Transverse colon (tissue), 4 donors: ENCODE measurements at regions not wholly inside any gene's neighbourhood (a gene's known extent, or its start where the extent isn't known, plus 50 kb on each side); places are given as distances from the start of the nearest gene placed in this dataset.

Experiments used
- DNase-seq: peaks from one replicate; pipeline ENCODE4 v3.0.0-alpha.2; 2019
- H3K27ac ChIP-seq, 4 donors: fragments of 200-600 bp; sonication (generic); 2 replicates each; pipeline ENCODE4 v1.5.1; 2016 to 2018; ENCODE audit warnings: inconsistent platforms in 4 of 4
- H3K27me3 ChIP-seq: fragments of 200-600 bp; sonication (generic); 2 replicates; pipeline ENCODE4 v1.5.1; 2017; ENCODE audit warnings: inconsistent platforms
- H3K36me3 ChIP-seq, 4 donors: fragments of 200-600 bp; sonication (generic); 2 replicates each; pipeline ENCODE4 v1.5.1; 2017 to 2019; ENCODE audit warnings: inconsistent platforms in 4 of 4
- H3K4me1 ChIP-seq, 4 donors: fragments of 200-600 bp; sonication (generic); 2 replicates each; pipeline ENCODE4 v1.5.1; 2017 to 2020; ENCODE audit warnings: inconsistent platforms in 4 of 4
- H3K4me3 ChIP-seq, 4 donors: fragments of 200-600 bp; sonication (generic); 1 replicate in 1 of 4; 2 replicates in 3 of 4; pipeline versions ENCODE4 v1.5.1 to v1.6.1; 2017 to 2019; ENCODE audit warnings: inconsistent platforms in 4 of 4
- H3K9me3 ChIP-seq, 2 donors: fragments of 200-600 bp; sonication (generic); 2 replicates each; pipeline ENCODE4 v1.5.1; 2017 to 2019; ENCODE audit warnings: inconsistent platforms in 2 of 2
- EP300 ChIP-seq: sonication (generic); formaldehyde crosslinking; IDR thresholded peaks from one replicate; pipeline ENCODE4 v1.6.1; 2017; ENCODE audit warnings: antibody characterized with exemption, low read depth
- POLR2A ChIP-seq: fragments of 450-650 bp; IDR thresholded peaks from one replicate; pipeline ENCODE4 v1.6.1; 2016; ENCODE audit warnings: antibody characterized with exemption, mild to moderate bottlenecking, moderate library complexity
- POLR2AphosphoS5 ChIP-seq, 3 donors: sonication (generic); formaldehyde crosslinking; IDR thresholded peaks; one replicate each; pipeline ENCODE4 v1.6.1; 2016; ENCODE audit warnings: antibody characterized with exemption in 3 of 3
- WGBS, 2 donors: methylation state at CpG; one replicate each; pipeline ENCODE4 v1.1.5; 2018; ENCODE audit warnings: low coverage in 1 of 2; 5-methylcytosine and 5-hydroxymethylcytosine counted together
- in situ Hi-C, 4 donors: fragments of 200-750 bp; cut with MboI; loops; one replicate each; pipeline versions ENCODE4 v1.15.0 to v1.15.1; 2017; ENCODE audit warnings: low sequenced_read_pairs in 3 of 4, low pct_ligation_motif_present in 1 of 4, low pct_unique_long_range_greater_than_20kb in 1 of 4
- intact Hi-C: fragments of 100-400 bp; cut with DNase I; formaldehyde crosslinking; loops from one replicate; pipeline ENCODE4 v1.15.1; 2023; ENCODE audit warnings: low total_unique reads
- TF ChIP-seq, protein P1 (sequence below), 5 experiments: fragments of 200-600 bp in 3 of 5; fragments of 450-650 bp in 2 of 5; sonication (generic) in 3 of 5; IDR thresholded peaks; 1 replicate in 2 of 5; 2 replicates in 3 of 5; pipeline ENCODE4 v1.5.1; 2016 to 2017; ENCODE audit warnings: antibody characterized with exemption in 5 of 5, inconsistent platforms in 3 of 5, mild to moderate bottlenecking in 2 of 5, moderate library complexity in 1 of 5

DNA sequence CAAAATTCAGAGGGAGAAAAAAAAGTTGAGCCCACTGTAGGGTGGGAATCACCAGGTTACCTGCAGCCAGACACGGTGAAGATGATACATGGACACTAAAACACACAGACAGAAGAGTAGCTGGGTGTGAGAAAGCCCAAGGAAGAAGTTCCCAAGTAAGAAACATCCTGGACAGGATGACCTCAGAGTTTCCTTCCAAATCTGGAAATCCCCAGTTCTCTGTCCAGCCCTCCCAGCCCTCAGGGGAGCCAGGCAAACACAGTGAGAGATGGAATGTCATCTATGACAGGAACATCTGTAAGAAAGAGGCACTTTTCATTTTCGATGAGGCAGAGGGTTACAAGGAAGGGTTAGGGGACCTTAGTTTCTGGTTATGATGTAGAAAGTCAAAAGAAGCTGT is 125.1 kb upstream of the LYZL1 start:
- no peaks in the 10 kb centered on the region for H3K27me3 ChIP-seq
- no peak overlapping the region for H3K27ac ChIP-seq
- in situ Hi-C loops (no loop called here), intact Hi-C loops (no loop called here)
- TF ChIP-seq POLR2A: no peak
- TF ChIP-seq EP300: no peak
- TF ChIP-seq, protein P1, sequence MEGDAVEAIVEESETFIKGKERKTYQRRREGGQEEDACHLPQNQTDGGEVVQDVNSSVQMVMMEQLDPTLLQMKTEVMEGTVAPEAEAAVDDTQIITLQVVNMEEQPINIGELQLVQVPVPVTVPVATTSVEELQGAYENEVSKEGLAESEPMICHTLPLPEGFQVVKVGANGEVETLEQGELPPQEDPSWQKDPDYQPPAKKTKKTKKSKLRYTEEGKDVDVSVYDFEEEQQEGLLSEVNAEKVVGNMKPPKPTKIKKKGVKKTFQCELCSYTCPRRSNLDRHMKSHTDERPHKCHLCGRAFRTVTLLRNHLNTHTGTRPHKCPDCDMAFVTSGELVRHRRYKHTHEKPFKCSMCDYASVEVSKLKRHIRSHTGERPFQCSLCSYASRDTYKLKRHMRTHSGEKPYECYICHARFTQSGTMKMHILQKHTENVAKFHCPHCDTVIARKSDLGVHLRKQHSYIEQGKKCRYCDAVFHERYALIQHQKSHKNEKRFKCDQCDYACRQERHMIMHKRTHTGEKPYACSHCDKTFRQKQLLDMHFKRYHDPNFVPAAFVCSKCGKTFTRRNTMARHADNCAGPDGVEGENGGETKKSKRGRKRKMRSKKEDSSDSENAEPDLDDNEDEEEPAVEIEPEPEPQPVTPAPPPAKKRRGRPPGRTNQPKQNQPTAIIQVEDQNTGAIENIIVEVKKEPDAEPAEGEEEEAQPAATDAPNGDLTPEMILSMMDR (IDR thresholded peaks at IDR 0.05): no peak
- TF ChIP-seq POLR2AphosphoS5 (IDR thresholded peaks at IDR 0.05): no peak
- H3K36me3 ChIP-seq: no peaks in the 10 kb centered on the region
- H3K4me3 ChIP-seq: no peak overlapping the region
- DNase-seq: no peak
- H3K4me1 ChIP-seq: no peaks in the 10 kb centered on the region
- H3K9me3 ChIP-seq: peaks cover 0 to 7% of the 10 kb centered on the region in 2 donors
- WGBS, 2 donors: 68 to 80% methylated on average over 2 of the region's 2 CpGs

DNA sequence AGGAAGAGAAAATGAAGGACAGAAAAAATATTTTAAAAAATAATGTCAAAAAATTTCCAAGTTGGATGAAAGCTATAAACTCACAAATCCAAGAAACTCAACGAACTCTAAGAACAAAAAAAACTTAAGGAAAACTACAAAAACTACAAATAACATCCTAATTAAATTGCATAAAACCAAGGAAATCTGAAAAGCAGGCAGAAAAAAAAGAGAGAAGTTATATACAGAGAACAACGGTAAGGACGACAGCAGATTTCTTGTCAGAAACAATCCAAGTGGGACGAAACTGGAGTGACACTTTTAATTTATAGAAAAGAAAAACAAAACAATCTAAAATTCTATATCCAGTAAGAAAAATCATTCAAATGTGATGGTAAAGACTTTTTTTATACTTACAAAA is 122.2 kb upstream of the LYZL1 start:
- in situ Hi-C loops: no loop called here
- no peak for TF ChIP-seq EP300
- TF ChIP-seq POLR2A: no peak
- no peak for TF ChIP-seq POLR2AphosphoS5 (IDR thresholded peaks at IDR 0.05)
- TF ChIP-seq, protein P1 (IDR thresholded peaks at IDR 0.05): no peak
- intact Hi-C loops: no loop called here
- Histone ChIP-seq H3K27me3 (no peaks in the 10 kb centered on the region), H3K27ac (no peak overlapping the region), H3K9me3 (peaks cover 0 to 7% of the 10 kb centered on the region in 2 donors), H3K4me1 (no peaks in the 10 kb centered on the region), H3K4me3 (no peak overlapping the region), H3K36me3 (no peaks in the 10 kb centered on the region)
- 78 to 81% methylated on average over 4 of the region's 4 CpGs for WGBS, 2 donors
- DNase-seq: no peak

GRCh38 chr10:29169021-29169420 is 119.8 kb upstream of the LYZL1 start:
- Histone ChIP-seq H3K4me1 (no peaks in the 10 kb centered on the region), H3K9me3 (peaks cover 0 to 7% of the 10 kb centered on the region in 2 donors), H3K36me3 (no peaks in the 10 kb centered on the region), H3K27me3 (no peaks in the 10 kb centered on the region), H3K4me3 (no peak overlapping the region), H3K27ac (no peak overlapping the region)
- intact Hi-C loops: no loop called here
- TF ChIP-seq POLR2A (no peak), POLR2AphosphoS5 (IDR thresholded peaks at IDR 0.05) (no peak), EP300 (no peak)
- TF ChIP-seq, protein P1 (IDR thresholded peaks at IDR 0.05): no peak
- 64 to 100% methylated on average over 1 to 2 of the region's 2 CpGs for WGBS, 2 donors
- in situ Hi-C loops: no loop called here
- DNase-seq: no peak

DNA sequence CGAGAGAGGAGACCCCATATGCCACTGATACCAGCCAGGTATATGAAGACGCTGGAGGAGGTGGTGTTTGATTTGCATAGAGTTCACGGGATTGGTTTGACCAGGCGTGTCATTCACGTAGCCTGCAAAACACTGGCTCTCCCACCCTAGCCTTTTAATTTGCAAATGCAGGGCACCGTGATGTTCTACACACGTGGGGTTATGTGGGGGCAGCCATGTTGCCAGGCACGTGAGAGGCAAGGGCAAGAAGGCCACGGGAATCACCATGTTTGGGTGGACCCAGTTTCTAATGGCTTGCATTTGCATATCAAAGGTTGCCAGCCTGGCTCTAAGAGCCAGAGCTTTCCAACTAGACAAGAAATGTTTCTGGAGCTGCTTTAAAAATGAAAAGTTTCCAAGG is 117.2 kb upstream of the LYZL1 start:
- Histone ChIP-seq H3K9me3 (peaks cover 0 to 1% of the 10 kb centered on the region in 2 donors), H3K27ac (no peak overlapping the region), H3K4me1 (no peaks in the 10 kb centered on the region), H3K36me3 (no peaks in the 10 kb centered on the region), H3K4me3 (no peak overlapping the region), H3K27me3 (no peaks in the 10 kb centered on the region)
- TF ChIP-seq POLR2A: no peak
- DNase-seq: no peak
- intact Hi-C loops: no loop called here
- WGBS, 2 donors: 74% methylated on average over 9 of the region's 9 CpGs; no CpG with 5 or more reads in 1 of the 2 donors
- in situ Hi-C loops: no loop called here

DNA sequence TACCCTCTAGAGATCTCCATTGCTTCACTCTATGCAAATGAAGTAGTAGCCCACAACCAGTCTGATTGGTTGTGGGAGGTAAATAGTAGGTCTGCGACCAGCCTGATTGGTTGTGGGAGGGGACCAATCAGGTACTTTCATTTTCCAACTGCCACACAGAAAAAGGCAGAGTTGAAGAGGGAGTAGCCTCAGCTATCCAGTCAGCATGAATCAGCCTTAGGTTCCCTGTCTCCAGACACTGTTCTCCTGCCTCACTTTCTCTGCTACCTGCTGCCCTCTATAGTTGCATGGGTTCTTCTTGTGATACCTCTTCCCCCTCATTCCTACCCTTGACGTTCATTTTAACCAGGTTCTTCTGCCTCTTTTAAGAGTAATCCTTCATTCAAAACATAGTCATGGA is 114.5 kb upstream of the LYZL1 start:
- intact Hi-C loops: no loop called here
- Histone ChIP-seq H3K4me1 (peaks cover 0 to 4% (median 0%) of the 10 kb centered on the region in 4 donors), H3K9me3 (no peaks in the 10 kb centered on the region), H3K27me3 (no peaks in the 10 kb centered on the region), H3K27ac (no peak overlapping the region), H3K4me3 (no peak overlapping the region), H3K36me3 (no peaks in the 10 kb centered on the region)
- TF ChIP-seq POLR2AphosphoS5 (IDR thresholded peaks at IDR 0.05): no peak
- no peak for TF ChIP-seq POLR2A
- in situ Hi-C loops: no loop called here
- 60 to 77% methylated on average over 1 to 2 of the region's 2 CpGs for WGBS, 2 donors
- DNase-seq: no peak
